Heart left ventricle (tissue), 13 donors: ENCODE measurements at regions not wholly inside any gene's neighbourhood (a gene's known extent, or its start where the extent isn't known, plus 50 kb on each side); places are given as distances from the start of the nearest gene placed in this dataset.

Source experiments
- CTCF ChIP-seq, 12 donors: fragments of 200-600 bp; sonication (generic) in 4 of 12; IDR thresholded peaks; one replicate each; pipeline versions ENCODE4 v1.5.0 to v1.8.0; 2018 to 2022; ENCODE audit warnings: antibody characterized with exemption in 12 of 12, mild to moderate bottlenecking in 5 of 12
- POLR2A ChIP-seq, 2 donors: fragments of 450-650 bp; IDR thresholded peaks; one replicate each; pipeline ENCODE4 v1.6.1; 2017; ENCODE audit warnings: antibody characterized with exemption in 2 of 2, mild to moderate bottlenecking in 2 of 2, moderate library complexity in 2 of 2
- donor health status: ischemic (EF 13 %, LVEDD 7.1; RV severe dilation, severe dysfunction).
- donor health status: DM: no; HTN: yes; CAD: no.
- donor health status: DM: no; HTN: no; CAD: no.
- donor health status: ischemic (EF 25% LVEDD 6.9; RV normal size, moderate dysfunction).
- donor health status: ischemic (EF 25% LVEDD 5.7; RV mildly dilated, moderate dysfunction).
- donor health status: ischemic (EF 35%, LVEDD 5.7; RV mildly dilated, moderate dysfunction).
- donor health status: nonischemic (EF 11% LVEDD 7.7; RV severe dilation, severe dysfunction).
- donor health status: DM: yes; HTN: yes; CAD: no.
- donor health status: PGD.
- donor health status: ischemic (EF 29% LVEDD 5.4; RV normal size, mild dysfunction).
- donor health status: nonischemic (EF 23%, LVEDD 6.1; RV moderate dilation, normal function).

GRCh38 chr2:9764153-9764778 lies 79.0 kb upstream of the TAF1B start:
- TF ChIP-seq CTCF (IDR thresholded peaks at IDR 0.05) (no peak), POLR2A (IDR thresholded peaks at IDR 0.05) (no peak)
